Upper lobe of right lung (tissue), 1 donor: ENCODE measurements at regions not wholly inside any gene's neighbourhood (a gene's known extent, or its start where the extent isn't known, plus 50 kb on each side); places are given as distances from the start of the nearest gene placed in this dataset.
"Not testable (repeated sequence)": the region's sequence is repeated elsewhere in the genome, so short reads cannot be mapped to it uniquely, and the experiment has no call there.

ENCODE experiments used
- ATAC-seq: fragments of 200-7000 bp; cut with Tn5 transposase; one replicate; pipeline ENCODE4 v1.9.1; 2020; ENCODE audit warnings: mild to moderate bottlenecking, moderate library complexity
- DNase-seq: peaks from one replicate; pipeline ENCODE4 v3.0.0-alpha.2; 2020
- H3K27ac ChIP-seq: fragments of 200-600 bp; one replicate; pipeline ENCODE4 v1.8.0; 2022
- H3K27me3 ChIP-seq: fragments of 200-600 bp; one replicate; pipeline ENCODE4 v1.8.0; 2022; ENCODE audit warnings: mild to moderate bottlenecking
- H3K36me3 ChIP-seq: fragments of 200-600 bp; one replicate; pipeline ENCODE4 v1.8.0; 2022
- H3K4me1 ChIP-seq: fragments of 200-600 bp; one replicate; pipeline ENCODE4 v1.8.0; 2022
- H3K4me3 ChIP-seq: fragments of 200-600 bp; one replicate; pipeline ENCODE4 v1.8.0; 2022; ENCODE audit warnings: mild to moderate bottlenecking
- H3K9me3 ChIP-seq: fragments of 200-600 bp; one replicate; pipeline ENCODE4 v1.8.0; 2022
- intact Hi-C: fragments of 100-400 bp; cut with DNase I; formaldehyde crosslinking; loops from one replicate; pipeline ENCODE4 v1.11.0; 2022
- TF ChIP-seq, protein P1 (sequence below): fragments of 200-600 bp; IDR thresholded peaks from one replicate; pipeline ENCODE4 v1.8.0; 2022; ENCODE audit warnings: antibody characterized with exemption
- donor health status: DM: no; HTN: yes; CAD: no; lungs with severe emphysema.

DNA sequence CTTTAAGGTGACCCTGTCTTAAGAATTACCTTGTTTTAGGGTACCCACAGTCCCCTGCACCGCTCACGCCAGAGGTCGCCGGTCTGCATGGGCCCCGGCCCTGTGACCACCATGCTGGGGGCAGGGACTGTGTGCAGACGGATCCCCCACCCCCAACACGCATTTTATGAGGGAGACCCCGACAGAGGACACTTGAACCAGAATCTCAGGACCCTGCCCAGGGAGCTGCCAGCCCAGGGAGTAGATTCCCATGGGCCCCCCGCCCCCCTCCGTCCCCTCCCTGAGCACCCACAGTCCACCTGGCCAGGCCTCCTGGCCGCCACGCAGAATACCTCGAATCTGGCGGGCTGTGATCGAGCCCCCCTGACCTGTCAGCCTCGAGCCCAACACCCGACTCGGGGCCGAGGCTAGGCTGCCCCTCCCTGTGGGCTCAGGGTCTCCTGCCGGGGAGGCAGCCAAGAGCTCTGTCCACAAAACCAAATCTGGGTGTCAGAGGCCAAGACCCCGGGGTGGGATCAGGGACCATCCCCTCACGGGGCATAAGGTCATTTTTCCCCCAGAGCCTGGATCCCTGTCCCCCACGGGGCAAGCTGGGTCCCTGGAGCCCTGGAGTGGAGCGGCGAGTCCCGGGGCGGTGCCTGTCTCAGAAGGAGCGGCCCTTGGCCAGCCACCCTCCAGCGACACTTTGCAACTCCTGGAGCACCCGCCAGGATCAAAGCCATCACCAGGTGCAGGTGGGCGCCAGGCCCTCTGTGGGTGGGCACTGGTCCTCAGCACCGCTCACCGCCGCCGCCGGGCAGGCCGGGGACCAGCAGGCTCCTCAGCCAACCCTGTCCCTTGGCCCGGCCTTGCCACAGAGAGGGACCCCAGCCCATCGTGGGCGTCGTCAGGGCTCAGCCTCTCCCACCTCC is 155.8 kb upstream of the PKP2 start:
- ATAC-seq (peak; percentile 43), DNase-seq (no peak)

DNA sequence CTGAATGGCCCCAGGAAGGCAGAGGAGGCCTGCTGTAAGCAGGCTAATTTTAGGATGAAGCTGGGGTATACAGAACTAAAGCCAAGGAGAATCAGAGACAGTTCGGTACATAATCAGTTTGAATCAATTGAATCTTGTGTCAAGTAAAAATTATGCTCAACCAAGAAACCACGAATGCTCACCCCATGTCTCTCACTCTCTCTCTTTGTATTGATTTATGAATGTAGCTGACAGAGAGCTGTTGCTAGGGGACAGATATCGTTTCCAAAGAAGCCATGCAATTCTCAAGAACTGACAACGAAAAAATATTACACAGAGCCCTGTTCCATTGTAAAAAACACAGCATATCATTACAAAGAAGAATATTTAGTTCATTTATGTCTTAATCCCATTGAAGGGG is 151.1 kb upstream of the PKP2 start:
- no peaks in the 10 kb centered on the region for H3K4me1 ChIP-seq
- H3K4me3 ChIP-seq = no peak overlapping the region
- DNase-seq (no peak), ATAC-seq (no peak)
- no peaks in the 10 kb centered on the region for H3K27me3 ChIP-seq
- H3K36me3 ChIP-seq = no peaks in the 10 kb centered on the region
- no peaks in the 10 kb centered on the region for H3K9me3 ChIP-seq
- TF ChIP-seq, protein P1, sequence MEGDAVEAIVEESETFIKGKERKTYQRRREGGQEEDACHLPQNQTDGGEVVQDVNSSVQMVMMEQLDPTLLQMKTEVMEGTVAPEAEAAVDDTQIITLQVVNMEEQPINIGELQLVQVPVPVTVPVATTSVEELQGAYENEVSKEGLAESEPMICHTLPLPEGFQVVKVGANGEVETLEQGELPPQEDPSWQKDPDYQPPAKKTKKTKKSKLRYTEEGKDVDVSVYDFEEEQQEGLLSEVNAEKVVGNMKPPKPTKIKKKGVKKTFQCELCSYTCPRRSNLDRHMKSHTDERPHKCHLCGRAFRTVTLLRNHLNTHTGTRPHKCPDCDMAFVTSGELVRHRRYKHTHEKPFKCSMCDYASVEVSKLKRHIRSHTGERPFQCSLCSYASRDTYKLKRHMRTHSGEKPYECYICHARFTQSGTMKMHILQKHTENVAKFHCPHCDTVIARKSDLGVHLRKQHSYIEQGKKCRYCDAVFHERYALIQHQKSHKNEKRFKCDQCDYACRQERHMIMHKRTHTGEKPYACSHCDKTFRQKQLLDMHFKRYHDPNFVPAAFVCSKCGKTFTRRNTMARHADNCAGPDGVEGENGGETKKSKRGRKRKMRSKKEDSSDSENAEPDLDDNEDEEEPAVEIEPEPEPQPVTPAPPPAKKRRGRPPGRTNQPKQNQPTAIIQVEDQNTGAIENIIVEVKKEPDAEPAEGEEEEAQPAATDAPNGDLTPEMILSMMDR = no peak
- intact Hi-C loops = no loop called here
- H3K27ac ChIP-seq = no peak overlapping the region

More for the DNA sequence above, 155.8 kb upstream of the PKP2 start:
- H3K4me3 ChIP-seq = no peak overlapping the region
- TF ChIP-seq, protein P1 = no peak
- no peaks in the 10 kb centered on the region for H3K27me3 ChIP-seq
- no peak overlapping the region for H3K27ac ChIP-seq
- H3K9me3 ChIP-seq = no peaks in the 10 kb centered on the region
- intact Hi-C loops = no loop called here
- H3K36me3 ChIP-seq = no peaks in the 10 kb centered on the region
- no peaks in the 10 kb centered on the region for H3K4me1 ChIP-seq

DNA sequence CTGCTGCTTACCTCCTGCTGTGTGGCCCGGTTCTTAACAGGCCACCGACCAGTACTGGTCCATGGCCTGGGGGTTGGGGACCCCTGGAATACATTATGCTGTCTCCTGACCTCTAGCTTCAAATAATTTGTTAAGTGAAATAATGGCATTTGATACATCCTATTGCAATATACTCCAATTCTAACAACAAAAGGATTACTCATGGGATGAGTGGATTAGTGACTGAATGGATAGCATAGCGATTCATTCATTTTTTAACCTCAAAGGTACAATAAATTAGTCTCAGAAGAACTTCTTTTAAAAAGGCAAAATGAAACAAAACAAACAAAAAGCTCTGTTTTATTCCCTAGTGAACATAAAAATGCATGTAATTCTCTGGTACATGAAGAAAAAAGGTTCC is 147.9 kb upstream of the PKP2 start:
- H3K4me3 ChIP-seq = no peak overlapping the region
- ATAC-seq (no peak), DNase-seq (no peak)
- TF ChIP-seq, protein P1 = no peak
- H3K27me3 ChIP-seq = no peaks in the 10 kb centered on the region
- H3K4me1 ChIP-seq = no peaks in the 10 kb centered on the region
- intact Hi-C loops = no loop called here
- no peaks in the 10 kb centered on the region for H3K36me3 ChIP-seq
- H3K9me3 ChIP-seq = no peaks in the 10 kb centered on the region
- no peak overlapping the region for H3K27ac ChIP-seq

DNA sequence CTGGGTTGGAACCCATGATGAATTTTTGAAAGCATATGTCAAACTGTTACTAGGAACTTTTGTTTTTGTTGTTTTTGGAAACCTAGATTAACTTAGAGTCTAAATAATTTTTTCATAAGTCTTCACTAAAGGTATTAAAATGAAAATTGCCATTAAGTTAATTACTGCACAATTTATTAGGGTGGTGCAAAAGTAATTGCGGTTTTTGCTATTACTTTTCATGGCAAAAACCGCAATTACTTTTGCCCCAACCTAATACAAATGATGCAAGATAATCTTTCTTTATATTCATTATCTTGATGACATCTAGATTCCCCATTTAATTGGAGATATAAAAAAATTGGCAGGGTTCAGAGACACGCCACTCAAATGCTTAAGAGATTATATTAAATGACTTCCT is 145.0 kb upstream of the PKP2 start:
- Histone ChIP-seq H3K9me3 (no peaks in the 10 kb centered on the region), H3K27me3 (no peaks in the 10 kb centered on the region), H3K36me3 (no peaks in the 10 kb centered on the region), H3K4me1 (no peaks in the 10 kb centered on the region), H3K4me3 (no peak overlapping the region), H3K27ac (no peak overlapping the region)
- TF ChIP-seq, protein P1 = no peak
- intact Hi-C loops = no loop called here
- ATAC-seq (no peak), DNase-seq (no peak)

DNA sequence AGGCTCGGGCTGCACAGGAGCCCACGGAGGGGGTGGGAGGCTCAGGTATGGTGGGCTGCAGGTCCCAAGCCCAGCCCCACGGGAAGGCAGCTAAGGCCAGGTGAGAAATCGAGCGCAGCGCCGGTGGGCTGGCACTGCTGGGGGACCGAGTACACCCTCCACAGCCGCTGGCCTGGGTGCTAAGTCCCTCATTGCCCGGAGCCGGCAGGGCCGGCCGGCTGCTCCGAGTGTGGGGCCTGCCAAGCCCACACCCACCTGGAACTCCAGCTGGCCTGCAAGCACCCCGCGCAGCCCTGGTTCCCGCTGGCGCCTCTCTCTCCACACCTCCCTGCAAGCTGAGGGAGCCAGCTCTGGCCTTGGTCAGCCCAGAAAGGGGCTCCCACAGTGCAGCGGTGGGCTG is 137.4 kb upstream of the PKP2 start:
- H3K36me3 ChIP-seq, H3K4me3 ChIP-seq, ATAC-seq, DNase-seq, H3K4me1 ChIP-seq, intact Hi-C loops, H3K9me3 ChIP-seq, H3K27ac ChIP-seq, H3K27me3 ChIP-seq: not testable (repeated sequence)

DNA sequence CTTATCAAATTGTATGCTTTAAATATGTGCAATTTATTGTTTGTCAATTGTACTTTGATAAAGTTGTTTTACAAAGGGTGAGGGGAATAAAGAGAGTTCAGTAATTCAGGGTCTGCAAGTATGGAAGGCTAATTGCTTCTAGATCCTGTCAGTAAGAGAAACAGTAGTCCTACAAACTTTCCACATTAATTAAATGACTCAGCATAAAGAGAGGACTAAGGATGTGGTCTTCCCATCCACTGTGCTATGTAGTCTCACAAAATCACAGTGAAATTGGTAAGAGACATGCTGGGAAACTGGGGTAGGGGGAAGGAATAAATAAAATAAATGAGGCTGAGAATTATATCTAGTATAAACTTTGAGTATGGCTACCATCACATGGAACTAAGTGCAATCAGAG is 130.2 kb upstream of the PKP2 start:
- Histone ChIP-seq H3K36me3 (no peaks in the 10 kb centered on the region), H3K4me3 (no peak overlapping the region), H3K9me3 (no peaks in the 10 kb centered on the region), H3K4me1 (no peaks in the 10 kb centered on the region), H3K27ac (no peak overlapping the region), H3K27me3 (no peaks in the 10 kb centered on the region)
- TF ChIP-seq, protein P1 = no peak
- intact Hi-C loops = no loop called here
- no peak for ATAC-seq
- no peak for DNase-seq

DNA sequence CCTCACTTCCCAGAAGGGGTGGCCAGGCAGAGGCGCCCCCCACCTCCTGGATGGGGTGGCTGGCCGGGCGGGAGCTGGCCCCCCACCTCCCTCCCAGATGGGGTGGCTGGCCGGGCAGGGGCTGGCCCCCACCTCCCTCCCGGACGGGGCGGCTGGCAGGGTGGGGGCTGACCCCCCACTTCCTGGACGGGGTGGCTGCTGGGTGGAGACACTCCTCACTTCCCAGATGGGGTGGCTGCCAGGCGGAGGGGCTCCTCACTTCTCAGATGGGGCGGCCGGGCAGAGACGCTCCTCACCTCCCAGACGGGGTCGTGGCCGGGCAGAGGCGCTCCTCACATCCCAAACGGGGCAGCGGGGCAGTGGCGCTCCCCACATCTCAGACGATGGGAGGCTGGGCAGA is 126.1 kb upstream of the PKP2 start:
- H3K4me3 ChIP-seq, H3K9me3 ChIP-seq, H3K36me3 ChIP-seq, H3K27me3 ChIP-seq, H3K4me1 ChIP-seq, ATAC-seq, DNase-seq, intact Hi-C loops, H3K27ac ChIP-seq: not testable (repeated sequence)

DNA sequence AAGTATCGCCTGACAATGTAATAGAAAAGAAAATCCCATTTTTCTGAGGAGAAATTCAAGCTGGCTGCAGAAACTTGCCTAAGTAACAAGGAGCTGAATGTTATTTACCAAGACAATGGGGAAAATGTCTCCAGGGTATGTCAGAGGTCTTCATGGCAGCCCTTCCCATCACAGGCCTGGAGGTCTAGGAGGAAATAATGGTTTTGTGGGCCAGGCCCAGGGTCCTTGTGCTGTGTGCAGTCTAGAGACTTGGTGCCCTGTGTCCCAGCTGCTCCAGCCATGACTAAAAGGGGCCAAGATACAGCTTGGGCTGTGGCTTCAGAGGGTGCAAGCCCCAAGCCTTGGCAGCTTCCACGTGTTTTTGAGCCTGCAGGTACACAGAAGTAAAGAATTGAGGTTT is 120.5 kb upstream of the PKP2 start:
- H3K27me3 ChIP-seq, H3K27ac ChIP-seq, intact Hi-C loops, DNase-seq, H3K4me1 ChIP-seq, H3K4me3 ChIP-seq, H3K36me3 ChIP-seq, ATAC-seq, H3K9me3 ChIP-seq: not testable (repeated sequence)
